ENCODE measurements at regions not wholly inside any gene's neighbourhood (a gene's known extent, or its start where the extent isn't known, plus 50 kb on each side); places are given as distances from the start of the nearest gene placed in this dataset.
A peak's percentile ranks its signal among the peaks of the same experiment; 100 is the strongest.

DNA sequence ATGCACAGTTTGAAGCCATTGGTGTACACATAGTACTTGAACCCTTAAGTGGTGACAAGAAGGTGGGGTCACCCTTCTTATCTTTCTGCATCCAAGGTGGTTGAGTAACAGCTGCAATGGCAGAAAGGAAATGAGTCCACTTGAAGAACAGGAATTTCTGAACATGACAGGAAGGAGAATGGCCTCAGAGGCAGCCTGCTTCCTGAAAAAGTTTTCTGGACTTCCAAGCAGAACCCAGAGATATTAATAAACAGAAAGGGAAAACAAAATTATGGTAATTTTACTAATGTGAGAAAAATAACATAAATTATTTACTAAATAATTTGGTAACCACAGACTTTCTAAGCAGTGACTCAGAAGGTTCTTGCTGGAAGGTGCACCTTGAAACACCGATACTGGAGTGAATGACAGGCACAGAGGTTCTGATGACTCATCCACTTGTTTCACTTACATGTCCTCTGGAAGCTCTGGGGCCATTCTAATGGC lies 119.9 kb upstream of the HS3ST1 start:
- peak in 1 of 2 experiments; percentile 42 for DNase-seq

DNA sequence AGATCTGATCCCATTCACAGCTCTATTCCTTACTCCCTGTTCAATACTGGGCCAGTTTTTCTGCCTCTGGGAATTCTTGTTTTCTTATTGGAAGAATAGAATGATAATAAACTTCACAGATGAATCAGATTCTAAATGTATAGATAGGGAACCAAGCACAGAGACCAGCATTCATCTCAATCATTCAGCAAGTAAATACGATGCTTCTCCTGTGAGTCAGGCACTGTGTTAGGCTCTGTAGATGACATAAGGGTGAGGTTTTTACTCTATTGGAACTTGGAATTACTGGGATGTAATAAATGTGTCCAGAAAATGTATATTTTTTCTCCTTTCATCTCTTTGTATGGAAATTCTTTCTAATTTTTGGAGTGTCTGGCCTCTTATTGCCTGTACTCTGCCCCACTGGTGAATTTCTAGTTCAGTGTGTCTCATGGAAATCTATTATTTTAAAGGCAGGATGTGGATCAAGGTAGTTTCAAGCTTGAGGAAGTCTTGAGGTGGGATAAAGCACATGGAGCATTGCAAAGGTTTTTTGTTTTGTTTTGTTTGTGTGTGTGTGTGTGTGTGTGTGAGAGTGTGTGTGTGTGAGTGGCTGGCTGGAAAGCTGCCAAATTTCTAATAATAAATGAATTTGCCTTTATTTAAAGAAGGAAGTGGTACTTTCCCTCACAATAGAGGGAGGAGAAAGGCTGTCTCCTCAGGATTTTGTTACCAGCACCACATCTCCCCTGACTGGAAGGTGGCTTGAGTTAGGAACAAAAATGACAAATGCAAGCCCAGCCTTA lies 117.9 kb upstream of the HS3ST1 start:
- DNase-seq = no peak

DNA sequence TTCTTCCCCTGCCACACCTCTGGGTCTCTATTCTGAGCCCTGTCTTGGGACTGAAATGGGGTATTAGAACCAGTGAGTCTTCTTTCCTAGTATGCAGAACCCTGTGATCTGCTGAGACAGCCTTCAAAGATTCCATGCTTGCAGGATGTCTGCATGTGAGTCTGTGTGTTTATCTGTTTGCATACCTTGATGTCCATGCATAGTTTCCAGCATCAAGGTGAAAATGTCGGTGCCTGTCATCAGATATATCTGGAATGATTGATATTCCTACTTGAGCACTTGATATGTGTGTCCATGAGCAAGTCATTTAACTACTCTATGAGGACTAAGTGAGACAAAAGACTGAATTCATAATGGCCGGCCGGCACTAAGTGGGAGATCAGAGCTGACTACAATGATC lies 117.0 kb upstream of the HS3ST1 start:
- DNase-seq = no peak

DNA sequence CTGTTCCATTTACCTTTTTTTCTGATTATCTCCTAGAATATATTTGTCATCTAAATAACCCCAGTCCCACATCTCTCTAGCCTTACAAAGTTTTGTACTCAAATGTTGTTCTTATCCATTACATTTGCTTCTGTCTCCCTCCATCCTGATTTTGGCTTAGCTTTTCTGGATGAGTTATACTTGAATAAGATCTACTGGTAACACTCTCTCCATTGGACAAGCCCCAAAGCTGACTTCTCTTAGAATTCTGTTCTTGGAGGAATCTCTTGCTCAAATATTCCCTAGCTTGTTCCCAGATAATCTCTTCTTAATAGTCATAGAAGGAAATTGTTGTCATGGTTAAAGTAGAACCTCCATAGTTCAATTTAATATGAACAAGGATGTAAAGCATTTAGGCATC lies 115.5 kb upstream of the HS3ST1 start:
- no peak for DNase-seq

GRCh38 chr4:11543706-11544105 lies 115.0 kb upstream of the HS3ST1 start:
- peak; percentile 34 to 44 for DNase-seq

GRCh38 chr4:11542952-11543351 lies 114.3 kb upstream of the HS3ST1 start:
- no peak for DNase-seq

DNA sequence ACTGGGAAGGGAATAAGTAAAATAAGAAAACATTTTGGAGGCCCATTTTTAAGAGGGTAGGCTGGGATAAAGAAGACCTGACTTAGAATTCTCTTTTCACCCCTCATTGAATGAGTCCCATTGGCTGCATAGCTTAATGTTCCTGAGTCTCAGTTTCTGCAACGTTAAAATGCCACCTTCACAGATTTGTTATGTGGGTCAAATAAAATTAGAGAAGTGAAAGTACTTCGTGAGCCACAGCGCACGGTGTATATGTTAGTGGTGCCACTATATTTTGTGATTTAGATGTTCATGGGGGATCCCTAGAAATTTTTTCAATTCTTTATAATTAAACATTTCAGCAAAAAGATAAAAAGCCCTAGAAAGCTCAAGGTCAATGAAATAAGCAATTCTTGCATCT lies 109.2 kb upstream of the HS3ST1 start:
- no peak for DNase-seq

- no peak for DNase-seq
Observed at GRCh38 chr4:11535333-11535732, 106.6 kb upstream of the HS3ST1 start.

DNA sequence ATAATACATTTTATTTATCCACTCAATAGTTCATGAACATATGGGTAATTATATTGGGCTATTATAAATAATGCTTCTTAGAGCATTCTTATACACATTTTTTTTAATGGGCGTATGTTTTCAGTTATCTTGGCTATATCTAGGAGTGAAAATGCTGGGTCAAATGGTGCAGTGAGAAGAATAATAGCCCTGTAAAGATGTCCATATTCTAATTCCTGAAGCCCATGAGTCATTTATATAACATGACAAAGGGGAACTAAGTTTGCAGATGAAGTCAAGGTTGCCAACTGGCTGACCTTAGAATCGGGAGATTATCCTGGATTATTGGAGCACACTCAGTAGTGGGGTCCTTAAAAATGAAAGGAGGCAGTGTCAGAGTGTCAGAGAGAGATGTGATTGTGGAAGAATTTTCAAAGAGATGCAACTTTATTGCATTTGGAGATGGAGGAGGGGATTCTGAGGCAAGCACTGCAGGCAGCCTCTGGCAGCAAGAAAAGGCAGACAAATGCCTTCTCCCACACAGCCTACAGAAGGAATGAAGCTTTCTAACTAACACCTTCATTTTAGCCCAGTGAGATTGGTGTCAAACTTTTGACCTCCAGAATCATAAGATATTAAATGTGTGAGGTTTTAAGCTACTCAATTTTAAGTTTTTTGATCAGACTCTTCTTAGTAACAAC lies 106.1 kb upstream of the HS3ST1 start:
- no peak for DNase-seq

GRCh38 chr4:11532138-11532537 lies 103.4 kb upstream of the HS3ST1 start:
- DNase-seq = no peak

DNA sequence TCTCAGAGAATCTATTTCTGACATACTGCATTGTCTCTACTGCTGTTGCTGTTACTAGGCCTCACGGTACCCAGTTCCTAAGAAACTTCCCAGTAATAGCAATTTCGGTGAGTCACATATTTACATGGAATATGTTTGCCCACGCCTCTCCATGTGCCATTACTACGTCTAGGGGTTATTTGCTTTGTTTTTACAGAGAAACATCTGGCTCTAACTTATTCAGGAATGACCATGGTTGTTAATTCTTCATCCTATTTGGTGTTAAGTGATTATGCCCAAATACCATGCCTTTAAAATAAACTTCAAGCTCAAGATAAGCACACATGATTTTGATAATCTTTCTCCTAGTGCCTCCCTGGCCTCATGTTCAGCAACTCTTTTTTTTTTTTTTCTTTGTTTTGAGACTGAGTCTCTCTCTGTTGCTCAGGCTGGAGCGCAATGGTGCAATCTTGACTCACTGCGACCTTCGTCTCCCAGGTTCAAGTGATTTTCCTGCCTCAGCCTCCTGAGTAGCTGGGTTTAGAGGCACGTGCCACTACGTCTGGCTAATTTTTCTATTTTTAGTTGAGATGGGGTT lies 101.0 kb upstream of the HS3ST1 start:
- no peak for DNase-seq

- DNase-seq = no peak
Observed at GRCh38 chr4:11525085-11525484, 96.4 kb upstream of the HS3ST1 start.

GRCh38 chr4:11518754-11519153 lies 90.1 kb upstream of the HS3ST1 start:
- DNase-seq = no peak

DNA sequence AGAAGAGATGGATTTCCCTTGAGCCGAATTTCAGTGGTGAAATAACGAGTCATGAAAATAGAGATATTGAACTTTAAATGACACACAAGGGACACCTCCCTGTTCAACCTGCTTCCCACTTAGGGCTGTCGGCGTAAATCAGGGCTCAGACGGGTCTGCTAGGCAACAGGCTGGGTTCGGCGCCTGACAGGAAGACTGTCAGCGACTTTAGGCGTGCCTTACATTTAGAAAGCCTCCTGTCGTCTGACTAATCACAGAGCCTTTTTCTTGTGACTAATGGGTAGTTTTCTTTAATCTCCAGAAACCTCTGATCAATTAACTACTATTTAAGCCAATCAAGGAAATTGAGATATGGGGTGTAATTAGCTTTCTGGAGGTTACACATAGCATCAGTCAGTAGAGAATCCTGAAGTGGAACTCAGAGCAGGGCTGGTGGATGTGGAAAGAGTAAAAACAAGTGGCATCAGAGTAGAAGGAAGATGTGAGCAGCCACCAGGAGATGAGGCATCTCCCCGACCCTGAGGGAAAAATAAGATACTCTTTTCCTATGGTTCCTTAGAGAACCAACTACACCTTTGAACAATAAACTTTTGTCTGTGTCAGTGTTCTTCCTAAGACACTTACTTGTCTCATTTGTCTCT lies 86.2 kb upstream of the HS3ST1 start:
- no peak for DNase-seq

GRCh38 chr4:11514003-11514402 lies 85.3 kb upstream of the HS3ST1 start:
- no peak for DNase-seq

DNA sequence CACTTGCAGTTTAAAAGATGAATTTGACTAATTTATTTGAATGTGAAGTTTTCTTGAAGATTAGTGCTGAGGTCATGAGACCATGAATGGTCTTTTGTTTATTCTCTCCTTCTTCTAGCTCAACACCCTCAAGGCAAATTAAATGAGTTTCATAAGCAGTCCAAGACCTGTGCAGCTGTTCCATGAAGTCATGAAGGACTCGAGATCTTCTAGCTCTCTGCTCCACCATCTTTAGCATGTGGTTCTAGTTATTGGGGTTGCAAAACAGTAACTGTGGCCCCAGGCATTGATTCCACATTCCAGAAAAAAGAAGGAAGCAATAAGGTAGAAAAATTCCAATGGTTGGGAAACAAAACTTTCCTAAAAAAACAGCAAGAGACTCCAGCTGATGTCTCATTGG lies 84.2 kb upstream of the HS3ST1 start:
- DNase-seq = no peak

DNA sequence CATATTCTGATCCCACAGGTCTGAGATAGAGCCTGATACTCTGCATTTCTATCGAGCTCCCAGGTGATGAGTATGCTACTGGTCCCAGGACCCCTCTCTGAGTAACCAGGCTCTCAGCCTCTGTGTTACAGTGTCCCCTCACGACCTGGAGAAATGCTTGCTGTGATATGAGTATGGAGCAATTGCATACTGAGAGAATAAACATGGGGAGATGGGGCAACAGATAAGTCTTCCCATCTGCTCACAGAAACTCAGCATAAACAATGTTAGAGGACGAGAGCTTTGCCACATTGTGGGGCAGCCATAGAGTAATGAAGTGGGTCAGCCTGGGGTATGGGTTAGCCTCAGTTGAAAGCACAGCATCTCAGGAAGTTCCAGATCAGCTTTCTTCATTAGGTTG lies 82.6 kb upstream of the HS3ST1 start:
- DNase-seq = no peak

DNA sequence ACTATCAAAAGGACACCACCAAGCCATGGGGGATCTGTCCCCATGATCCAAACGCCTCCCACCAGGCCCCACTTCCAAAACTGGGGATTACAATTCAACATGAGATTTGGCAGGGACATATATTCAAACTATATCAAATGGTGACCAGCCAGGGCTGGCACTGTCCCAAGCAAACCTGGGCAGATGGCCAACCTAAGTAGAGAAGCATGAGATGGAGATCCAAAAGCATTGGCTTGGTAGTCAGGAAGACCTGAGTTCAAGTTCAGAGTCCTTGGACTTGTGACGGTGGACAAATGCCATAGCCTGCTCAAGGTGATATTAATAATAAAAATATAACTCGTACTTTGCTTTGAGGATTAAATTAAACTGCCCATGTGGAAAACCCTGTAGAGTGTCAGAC lies 79.2 kb upstream of the HS3ST1 start:
- DNase-seq = no peak

DNA sequence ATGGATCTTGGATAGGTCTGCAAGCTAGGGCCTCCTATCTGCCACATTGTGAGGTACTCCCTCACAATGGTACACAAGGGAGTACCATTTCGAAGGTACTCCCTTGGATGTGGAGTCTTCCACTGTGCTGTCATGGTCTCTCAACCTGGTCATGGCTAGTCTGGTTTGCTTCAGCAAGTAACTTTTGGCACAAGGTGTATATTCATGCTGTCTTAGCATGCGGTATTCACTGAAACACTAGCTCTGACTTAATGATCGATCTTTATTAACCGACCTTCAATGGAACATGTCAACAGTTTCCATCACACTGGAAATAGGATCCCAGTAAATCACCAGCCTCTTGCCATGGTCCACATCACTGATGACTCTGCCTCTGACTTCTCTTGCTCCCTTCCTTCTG lies 77.5 kb upstream of the HS3ST1 start:
- no peak for DNase-seq

GRCh38 chr4:11505221-11505971 lies 76.7 kb upstream of the HS3ST1 start:
- DNase-seq = no peak

GRCh38 chr4:11503166-11503565 lies 74.5 kb upstream of the HS3ST1 start:
- no peak for DNase-seq

GRCh38 chr4:11497972-11498371 lies 69.3 kb upstream of the HS3ST1 start:
- DNase-seq = no peak
